GM23338 (cell line): ENCODE measurements at regions not wholly inside any gene's neighbourhood (a gene's known extent, or its start where the extent isn't known, plus 50 kb on each side); places are given as distances from the start of the nearest gene placed in this dataset.

ENCODE experiments used
- ATAC-seq: fragments of 200-7000 bp; cut with Tn5 transposase; 3 replicates; pipeline ENCODE4 v1.9.1; 2020
- DNase-seq: peaks from one replicate; pipeline ENCODE4 v3.0.0-alpha.2; 2015; ENCODE audit warnings: low spot score
- H2AFZ ChIP-seq: fragments of 200-600 bp; sonication (generic); 2 replicates; pipeline ENCODE4 v1.8.0; 2016; ENCODE audit warnings: antibody characterized with exemption, mild to moderate bottlenecking, moderate library complexity
- H3F3A ChIP-seq: fragments of 200-600 bp; sonication (generic); replicated peaks from 2 replicates; pipeline ENCODE4 v1.8.0; 2017; ENCODE audit warnings: antibody characterized with exemption, mixed run types, low read depth
- H3K27ac ChIP-seq: fragments of 200-600 bp; sonication (generic); 2 replicates; pipeline ENCODE4 v1.6.1; 2016; ENCODE audit warnings: low read depth
- H3K27me3 ChIP-seq: fragments of 200-600 bp; sonication (generic); 2 replicates; pipeline ENCODE4 v1.8.0; 2016; ENCODE audit warnings: mild to moderate bottlenecking, mixed run types, moderate library complexity; ENCODE audit not compliant: insufficient read depth
- H3K36me3 ChIP-seq: fragments of 200-600 bp; sonication (generic); 2 replicates; pipeline ENCODE4 v1.8.0; 2016; ENCODE audit warnings: mild to moderate bottlenecking; ENCODE audit not compliant: insufficient read depth
- H3K4me1 ChIP-seq: fragments of 200-600 bp; sonication (generic); 2 replicates; pipeline ENCODE4 v1.8.0; 2016; ENCODE audit warnings: mild to moderate bottlenecking, moderate library complexity; ENCODE audit not compliant: insufficient read depth
- H3K4me2 ChIP-seq: fragments of 200-600 bp; sonication (generic); 2 replicates; pipeline ENCODE4 v1.7.1; 2017; ENCODE audit warnings: mixed run types
- H3K4me3 ChIP-seq: fragments of 200-600 bp; sonication (generic); 2 replicates; pipeline ENCODE4 v1.6.1; 2016; ENCODE audit warnings: mixed run types
- H3K79me2 ChIP-seq: fragments of 200-600 bp; sonication (generic); replicated peaks from 2 replicates; pipeline ENCODE4 v1.8.0; 2017; ENCODE audit warnings: mild to moderate bottlenecking; ENCODE audit not compliant: insufficient read depth
- H3K9me2 ChIP-seq: fragments of 200-600 bp; sonication (generic); 2 replicates; pipeline ENCODE4 v1.8.0; 2017; ENCODE audit not compliant: insufficient read depth
- H4K20me1 ChIP-seq: fragments of 200-600 bp; sonication (generic); replicated peaks from 2 replicates; pipeline ENCODE4 v1.8.0; 2017; ENCODE audit warnings: mild to moderate bottlenecking; ENCODE audit not compliant: insufficient read depth
- H3K27ac Mint-ChIP-seq: 2 replicates; pipeline ENCODE4 v1.8.0; 2020; ENCODE audit warnings: inconsistent platforms, mild to moderate bottlenecking, moderate library complexity, mixed read lengths
- H3K27me3 Mint-ChIP-seq: 3 replicates; pipeline ENCODE4 v1.8.0; 2022; ENCODE audit warnings: low read depth, mild to moderate bottlenecking, moderate library complexity, mixed read lengths, inconsistent platforms; ENCODE audit not compliant: insufficient read depth, poor library complexity
- H3K36me3 Mint-ChIP-seq: 3 replicates; pipeline ENCODE4 v1.8.0; 2021; ENCODE audit warnings: low read depth, mild to moderate bottlenecking, inconsistent platforms, moderate library complexity, mixed read lengths
- H3K4me1 Mint-ChIP-seq: 3 replicates; pipeline ENCODE4 v1.8.0; 2020; ENCODE audit warnings: mild to moderate bottlenecking, inconsistent platforms, mixed read lengths
- H3K4me3 Mint-ChIP-seq: 3 replicates; pipeline ENCODE4 v1.8.0; 2021; ENCODE audit warnings: moderate library complexity, mild to moderate bottlenecking, inconsistent platforms, mixed read lengths
- H3K9me3 Mint-ChIP-seq: 3 replicates; pipeline ENCODE4 v1.8.0; 2020; ENCODE audit warnings: moderate library complexity, mild to moderate bottlenecking, inconsistent platforms, mixed read lengths
- CTCF ChIP-seq, 2 experiments: fragments of 200-600 bp in 1 of 2; sonication (generic) in 1 of 2; conservative IDR thresholded peaks; 2 replicates each; pipeline versions ENCODE4 v1.5.1 to v1.6.1; 2016 to 2017; ENCODE audit warnings: antibody characterized with exemption in 2 of 2, low read depth in 2 of 2, mild to moderate bottlenecking in 2 of 2, moderate library complexity in 1 of 2
- EZH2phosphoT487 ChIP-seq: fragments of 200-600 bp; sonication (generic); IDR thresholded peaks from one replicate; pipeline ENCODE4 v1.8.1; 2018; ENCODE audit warnings: antibody characterized with exemption; ENCODE audit not compliant: unreplicated experiment
- JUNB ChIP-seq: IDR thresholded peaks from one replicate; pipeline ENCODE4 v1.6.1; 2016; ENCODE audit warnings: antibody characterized with exemption; ENCODE audit not compliant: unreplicated experiment
- NANOG ChIP-seq: IDR thresholded peaks from 2 replicates; pipeline ENCODE4 v1.6.1; 2016; ENCODE audit warnings: antibody characterized with exemption, borderline replicate concordance
- POLR2AphosphoS5 ChIP-seq: IDR thresholded peaks from 2 replicates; pipeline ENCODE4 v1.6.1; 2016; ENCODE audit warnings: antibody characterized with exemption, low read depth
- REST ChIP-seq: IDR thresholded peaks from one replicate; pipeline ENCODE4 v1.6.1; 2018; ENCODE audit warnings: antibody characterized with exemption; ENCODE audit not compliant: unreplicated experiment
- STAT1 ChIP-seq: IDR thresholded peaks from one replicate; pipeline ENCODE4 v1.6.1; 2016; ENCODE audit warnings: antibody characterized with exemption; ENCODE audit not compliant: unreplicated experiment
- ZNF114 ChIP-seq: fragments of 250-450 bp; sonication (Bioruptor Pico); IDR thresholded peaks from 2 replicates; pipeline ENCODE4 v1.5.0; 2020; ENCODE audit warnings: mild to moderate bottlenecking, moderate library complexity
- ZNF331 ChIP-seq: fragments of 250-450 bp; sonication (Bioruptor Pico); IDR thresholded peaks from 2 replicates; pipeline ENCODE4 v1.5.0; 2020; ENCODE audit warnings: low read depth, mild to moderate bottlenecking, moderate library complexity
- TF ChIP-seq, protein P1 (sequence below): fragments of 250-450 bp; sonication (Bioruptor Pico); IDR thresholded peaks from 2 replicates; pipeline ENCODE4 v1.5.0; 2020; ENCODE audit warnings: mild to moderate bottlenecking, moderate library complexity

DNA sequence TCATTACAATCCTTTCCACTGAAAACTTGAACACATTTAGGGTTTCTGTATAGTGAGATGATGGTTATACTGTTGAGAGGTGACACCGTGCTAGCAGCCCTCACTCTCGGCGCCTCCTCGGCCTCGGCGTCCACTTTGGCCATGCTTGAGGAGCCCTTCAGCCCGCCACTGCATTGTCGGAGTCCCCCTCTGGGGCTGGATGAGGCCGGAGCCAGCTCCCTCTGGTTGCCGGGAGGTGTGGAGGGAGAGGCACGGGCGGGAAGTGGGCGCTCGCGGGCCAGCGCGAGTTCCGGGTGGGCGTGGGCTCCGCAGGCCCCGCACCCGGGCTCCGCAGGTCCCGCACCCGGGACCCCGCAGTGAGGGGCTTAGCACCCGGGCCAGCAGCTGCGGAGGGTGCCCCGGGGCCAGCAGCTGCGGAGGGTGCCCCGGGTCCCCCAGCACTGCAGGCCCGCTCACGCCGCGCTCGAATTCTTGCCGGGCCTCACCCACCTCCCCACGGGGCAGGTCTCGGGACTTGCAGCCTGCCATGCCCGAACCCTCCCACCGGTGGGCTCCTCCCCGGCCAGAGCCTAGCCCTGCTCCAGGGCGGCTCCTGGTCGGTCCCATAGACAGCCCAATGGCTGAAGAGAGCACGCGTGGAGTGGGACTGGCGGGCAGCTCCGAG is 145.9 kb upstream of the ZNF608 start (continued):
- TF ChIP-seq REST, result no peak
- no peak for TF ChIP-seq JUNB
- no peak for TF ChIP-seq STAT1

- no peak overlapping the region for H3K27ac Mint-ChIP-seq
- H3K79me2 ChIP-seq, result no peaks in the 10 kb centered on the region
- H3K4me3 Mint-ChIP-seq, result no peak overlapping the region
- no peak overlapping the region for H2AFZ ChIP-seq
- peaks cover 4% of the 10 kb centered on the region for H3K27me3 Mint-ChIP-seq
- H3F3A ChIP-seq, result peaks cover 9% of the 10 kb centered on the region
- no peaks in the 10 kb centered on the region for H3K9me2 ChIP-seq
- H3K4me1 Mint-ChIP-seq, result peaks cover 9% of the 10 kb centered on the region; the same call in 2 of the 3 replicates
- H3K4me3 ChIP-seq, result no peak overlapping the region
- H3K4me1 ChIP-seq, result peaks cover 9% of the 10 kb centered on the region
- H3K27ac ChIP-seq, result no peak overlapping the region
- ATAC-seq (no peak), DNase-seq (no peak)
- H4K20me1 ChIP-seq, result no peaks in the 10 kb centered on the region
- peaks cover 26% of the 10 kb centered on the region for H3K9me3 Mint-ChIP-seq
- no peak overlapping the region for H3K4me2 ChIP-seq
- H3K36me3 ChIP-seq, result peaks cover 3% of the 10 kb centered on the region; the same call in 1 of the 2 replicates
- no peaks in the 10 kb centered on the region for H3K27me3 ChIP-seq
- H3K36me3 Mint-ChIP-seq, result peaks cover 22% of the 10 kb centered on the region
- TF ChIP-seq JUNB, result no peak
- no peak for TF ChIP-seq POLR2AphosphoS5
- no peak for TF ChIP-seq ZNF114
- no peak for TF ChIP-seq ZNF331 (CRISPR knock-in tag)
- TF ChIP-seq NANOG, result no peak
- TF ChIP-seq, protein P1, sequence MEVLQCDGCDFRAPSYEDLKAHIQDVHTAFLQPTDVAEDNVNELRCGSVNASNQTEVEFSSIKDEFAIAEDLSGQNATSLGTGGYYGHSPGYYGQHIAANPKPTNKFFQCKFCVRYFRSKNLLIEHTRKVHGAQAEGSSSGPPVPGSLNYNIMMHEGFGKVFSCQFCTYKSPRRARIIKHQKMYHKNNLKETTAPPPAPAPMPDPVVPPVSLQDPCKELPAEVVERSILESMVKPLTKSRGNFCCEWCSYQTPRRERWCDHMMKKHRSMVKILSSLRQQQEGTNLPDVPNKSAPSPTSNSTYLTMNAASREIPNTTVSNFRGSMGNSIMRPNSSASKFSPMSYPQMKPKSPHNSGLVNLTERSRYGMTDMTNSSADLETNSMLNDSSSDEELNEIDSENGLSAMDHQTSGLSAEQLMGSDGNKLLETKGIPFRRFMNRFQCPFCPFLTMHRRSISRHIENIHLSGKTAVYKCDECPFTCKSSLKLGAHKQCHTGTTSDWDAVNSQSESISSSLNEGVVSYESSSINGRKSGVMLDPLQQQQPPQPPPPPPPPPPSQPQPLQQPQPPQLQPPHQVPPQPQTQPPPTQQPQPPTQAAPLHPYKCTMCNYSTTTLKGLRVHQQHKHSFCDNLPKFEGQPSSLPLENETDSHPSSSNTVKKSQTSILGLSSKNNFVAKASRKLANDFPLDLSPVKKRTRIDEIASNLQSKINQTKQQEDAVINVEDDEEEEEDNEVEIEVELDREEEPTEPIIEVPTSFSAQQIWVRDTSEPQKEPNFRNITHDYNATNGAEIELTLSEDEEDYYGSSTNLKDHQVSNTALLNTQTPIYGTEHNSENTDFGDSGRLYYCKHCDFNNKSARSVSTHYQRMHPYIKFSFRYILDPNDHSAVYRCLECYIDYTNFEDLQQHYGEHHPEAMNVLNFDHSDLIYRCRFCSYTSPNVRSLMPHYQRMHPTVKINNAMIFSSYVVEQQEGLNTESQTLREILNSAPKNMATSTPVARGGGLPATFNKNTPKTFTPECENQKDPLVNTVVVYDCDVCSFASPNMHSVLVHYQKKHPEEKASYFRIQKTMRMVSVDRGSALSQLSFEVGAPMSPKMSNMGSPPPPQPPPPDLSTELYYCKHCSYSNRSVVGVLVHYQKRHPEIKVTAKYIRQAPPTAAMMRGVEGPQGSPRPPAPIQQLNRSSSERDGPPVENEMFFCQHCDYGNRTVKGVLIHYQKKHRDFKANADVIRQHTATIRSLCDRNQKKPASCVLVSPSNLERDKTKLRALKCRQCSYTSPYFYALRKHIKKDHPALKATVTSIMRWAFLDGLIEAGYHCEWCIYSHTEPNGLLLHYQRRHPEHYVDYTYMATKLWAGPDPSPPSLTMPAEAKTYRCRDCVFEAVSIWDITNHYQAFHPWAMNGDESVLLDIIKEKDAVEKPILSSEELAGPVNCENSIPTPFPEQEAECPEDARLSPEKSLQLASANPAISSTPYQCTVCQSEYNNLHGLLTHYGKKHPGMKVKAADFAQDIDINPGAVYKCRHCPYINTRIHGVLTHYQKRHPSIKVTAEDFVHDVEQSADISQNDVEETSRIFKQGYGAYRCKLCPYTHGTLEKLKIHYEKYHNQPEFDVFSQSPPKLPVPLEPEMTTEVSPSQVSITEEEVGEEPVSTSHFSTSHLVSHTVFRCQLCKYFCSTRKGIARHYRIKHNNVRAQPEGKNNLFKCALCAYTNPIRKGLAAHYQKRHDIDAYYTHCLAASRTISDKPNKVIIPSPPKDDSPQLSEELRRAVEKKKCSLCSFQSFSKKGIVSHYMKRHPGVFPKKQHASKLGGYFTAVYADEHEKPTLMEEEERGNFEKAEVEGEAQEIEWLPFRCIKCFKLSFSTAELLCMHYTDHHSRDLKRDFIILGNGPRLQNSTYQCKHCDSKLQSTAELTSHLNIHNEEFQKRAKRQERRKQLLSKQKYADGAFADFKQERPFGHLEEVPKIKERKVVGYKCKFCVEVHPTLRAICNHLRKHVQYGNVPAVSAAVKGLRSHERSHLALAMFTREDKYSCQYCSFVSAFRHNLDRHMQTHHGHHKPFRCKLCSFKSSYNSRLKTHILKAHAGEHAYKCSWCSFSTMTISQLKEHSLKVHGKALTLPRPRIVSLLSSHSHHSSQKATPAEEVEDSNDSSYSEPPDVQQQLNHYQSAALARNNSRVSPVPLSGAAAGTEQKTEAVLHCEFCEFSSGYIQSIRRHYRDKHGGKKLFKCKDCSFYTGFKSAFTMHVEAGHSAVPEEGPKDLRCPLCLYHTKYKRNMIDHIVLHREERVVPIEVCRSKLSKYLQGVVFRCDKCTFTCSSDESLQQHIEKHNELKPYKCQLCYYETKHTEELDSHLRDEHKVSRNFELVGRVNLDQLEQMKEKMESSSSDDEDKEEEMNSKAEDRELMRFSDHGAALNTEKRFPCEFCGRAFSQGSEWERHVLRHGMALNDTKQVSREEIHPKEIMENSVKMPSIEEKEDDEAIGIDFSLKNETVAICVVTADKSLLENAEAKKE (CRISPR knock-in tag), result no peak
- TF ChIP-seq CTCF (conservative IDR thresholded peaks at IDR 0.05; ENCODE audit: low read depth in 2 of 2), result no peak
- no peak for TF ChIP-seq STAT1
- TF ChIP-seq EZH2phosphoT487, result no peak
These were observed 148.1 kb upstream of the ZNF608 start for GRCh38 chr5:124894541-124894940.
